HepG2 (cell line): ENCODE measurements at regions not wholly inside any gene's neighbourhood (a gene's known extent, or its start where the extent isn't known, plus 50 kb on each side); places are given as distances from the start of the nearest gene placed in this dataset.

ENCODE experiments used
- ATAC-seq: fragments of 200-7000 bp; cut with Tn5 transposase; 3 replicates; pipeline ENCODE4 v1.9.1; 2020; ENCODE audit warnings: mild to moderate bottlenecking, moderate library complexity
- BruUV-seq: library from RNA; stranded (reverse); fragments of 400-500 nt; replicated peaks from 2 replicates; lab custom pipeline; 2021; lab: Mats Ljungman, UMichigan
- CTCF ChIA-PET: fragments of 300-600 bp; formaldehyde crosslinking; extraction: SDS; loops from one replicate; lab custom pipeline; 2021; ENCODE audit warnings: low total read pairs, inconsistent platforms, low intra/inter-chr PET ratio; lab: Yijun Ruan, JAX
- POLR2A ChIA-PET: fragments of 350-600 bp; sonication (Branson Sonifier 250); formaldehyde crosslinking; loops from one replicate; lab custom pipeline; 2020; ENCODE audit warnings: antibody characterized with exemption, inconsistent platforms; lab: Yijun Ruan, JAX
- DNase-seq: peaks from one replicate; pipeline ENCODE4 v3.0.0-alpha.2; 2015; ENCODE audit warnings: low spot score
- FAIRE-seq: peaks from 3 replicates; lab custom pipeline; 2011; peaks lifted over from hg19 to GRCh38; lab: Jason Lieb, UNC
- H2AFZ ChIP-seq: one replicate; pipeline ENCODE4 v1.6.1; 2011; ENCODE audit warnings: low read length, inconsistent platforms
- H3K27ac ChIP-seq: fragments of 300-600 bp; 3 replicates; pipeline ENCODE4 v1.8.0; 2011; ENCODE audit warnings: mixed run types, mild to moderate bottlenecking, mixed read lengths, low read length, inconsistent platforms; ENCODE audit not compliant: insufficient read depth; ENCODE audit errors: extremely low read length
- H3K27me3 ChIP-seq, 2 experiments: fragments of 200-600 bp in 1 of 2; 2 replicates in 1 of 2; 3 replicates in 1 of 2; pipeline versions ENCODE4 v1.6.0 to v1.8.0; 2011; ENCODE audit warnings: low read length in 2 of 2, mild to moderate bottlenecking in 2 of 2, moderate library complexity in 2 of 2, inconsistent platforms in 1 of 2; ENCODE audit not compliant: insufficient read depth in 2 of 2, control insufficient read depth in 1 of 2
- H3K36me3 ChIP-seq, 2 experiments: fragments of 200-600 bp in 1 of 2; replicated peaks in 1 of 2; 2 replicates in 1 of 2; 3 replicates in 1 of 2; pipeline versions ENCODE4 v1.5.1 to v1.8.0; 2011; ENCODE audit warnings: low read length in 2 of 2, inconsistent platforms in 1 of 2; ENCODE audit not compliant: insufficient read depth in 2 of 2, control insufficient read depth in 1 of 2
- H3K4me1 ChIP-seq: 2 replicates; pipeline ENCODE4 v1.5.1; 2012; ENCODE audit warnings: low read length, inconsistent platforms; ENCODE audit not compliant: insufficient read depth
- H3K4me2 ChIP-seq: 2 replicates; pipeline ENCODE4 v1.6.0; 2011; ENCODE audit warnings: low read depth, low read length, inconsistent platforms
- H3K4me3 ChIP-seq, 3 experiments: fragments of 200-600 bp in 1 of 3; sonication (generic), shearing (Covaris generic) in 1 of 3; replicated peaks in 1 of 3; 2 replicates each; pipeline ENCODE4 v1.5.1; 2011 to 2016; ENCODE audit warnings: low read length in 3 of 3, inconsistent platforms in 2 of 3, low read depth in 2 of 3, mild to moderate bottlenecking in 2 of 3, control low read depth in 1 of 3, mixed read lengths in 1 of 3; ENCODE audit not compliant: insufficient read depth in 1 of 3
- H3K79me2 ChIP-seq: one replicate; pipeline ENCODE4 v1.6.1; 2011; ENCODE audit warnings: low read length, inconsistent platforms; ENCODE audit not compliant: insufficient read depth
- H3K9ac ChIP-seq: 2 replicates; pipeline ENCODE4 v1.6.0; 2011; ENCODE audit warnings: mild to moderate bottlenecking, low read depth, low read length, inconsistent platforms; ENCODE audit not compliant: insufficient read depth
- H3K9me3 ChIP-seq: 2 replicates; pipeline ENCODE4 v1.5.1; 2012; ENCODE audit warnings: mild to moderate bottlenecking, low read length
- H4K20me1 ChIP-seq: 2 replicates; pipeline ENCODE4 v1.6.0; 2011; ENCODE audit warnings: inconsistent platforms, mild to moderate bottlenecking, low read length, moderate library complexity; ENCODE audit not compliant: insufficient read depth
- HOXA9 ChIP-seq: sonication (generic); formaldehyde crosslinking; IDR thresholded peaks from 2 replicates; pipeline ENCODE4 v1.8.1; 2022; ENCODE audit warnings: missing genetic modification reagents, mild to moderate bottlenecking, moderate library complexity, borderline replicate concordance
- MAFF ChIP-seq: IDR thresholded peaks from 2 replicates; pipeline ENCODE4 v1.6.1; 2011; ENCODE audit warnings: low read depth, low read length, improper control_type of control experiment
- MAFK ChIP-seq, 2 experiments: IDR thresholded peaks in 1 of 2; conservative IDR thresholded peaks in 1 of 2; 2 replicates each; pipeline ENCODE4 v1.6.1; 2011; ENCODE audit warnings: improper control_type of control experiment in 2 of 2, low read length in 2 of 2
- ZNF513 ChIP-seq: sonication (generic); formaldehyde crosslinking; conservative IDR thresholded peaks from 2 replicates; pipeline ENCODE4 v1.5.0; 2020; ENCODE audit warnings: missing genetic modification reagents
- WGBS: methylation state at CpG from one replicate; pipeline ENCODE4 v1.1.6; 2017; ENCODE audit warnings: low lambda C conversion rate; 5-methylcytosine and 5-hydroxymethylcytosine counted together
- in situ Hi-C: cut with HindIII; loops from 2 replicates; pipeline ENCODE4 v1.10.0; 2017; ENCODE audit warnings: low pct_unique_long_range_greater_than_20kb; ENCODE audit not compliant: extremely low pct_ligation_motif_present
- intact Hi-C: fragments of 100-400 bp; cut with micrococcal nuclease; formaldehyde crosslinking; loops from one replicate; pipeline ENCODE4 v1.10.0; 2022; ENCODE audit not compliant: unreplicated experiment

GRCh38 chr6:90399970-90400369 lies 103.3 kb upstream of the BACH2 start:
- POLR2A ChIA-PET = no interaction called here
- CTCF ChIA-PET = no interaction called here
- ATAC-seq (no peak), FAIRE-seq (no peak), DNase-seq (no peak)
- Histone ChIP-seq H3K27me3 (peaks cover 0 to 22% of the 10 kb centered on the region in 2 experiments; a peak in 2 of 5 replicates), H2AFZ (no peak overlapping the region), H3K9ac (no peak overlapping the region), H3K4me1 (peaks cover 15% of the 10 kb centered on the region), H3K27ac (no peak overlapping the region), H3K79me2 (no peaks in the 10 kb centered on the region), H3K4me2 (no peak overlapping the region), H3K36me3 (no peaks in the 10 kb centered on the region), H4K20me1 (no peaks in the 10 kb centered on the region), H3K4me3 (no peak overlapping the region), H3K9me3 (no peaks in the 10 kb centered on the region)
- no peak for TF ChIP-seq HOXA9 (CRISPR knock-in tag)
- in situ Hi-C loops (no loop called here), intact Hi-C loops (no loop called here)
- BruUV-seq = no TSS peak
- 24% methylated on average over 7 of the region's 12 CpGs for WGBS

- Histone ChIP-seq H3K4me3 (no peak overlapping the region), H3K27me3 (peaks cover 0 to 22% of the 10 kb centered on the region in 2 experiments; a peak in 2 of 5 replicates), H3K79me2 (no peaks in the 10 kb centered on the region), H3K4me2 (no peak overlapping the region), H3K9ac (no peak overlapping the region), H4K20me1 (no peaks in the 10 kb centered on the region), H2AFZ (no peak overlapping the region), H3K9me3 (no peaks in the 10 kb centered on the region), H3K4me1 (no peaks in the 10 kb centered on the region), H3K27ac (no peak overlapping the region), H3K36me3 (no peaks in the 10 kb centered on the region)
- no peak for DNase-seq
- intact Hi-C loops (no loop called here), in situ Hi-C loops (no loop called here)
- CTCF ChIA-PET = no interaction called here
- BruUV-seq = no TSS peak
- no peak for ATAC-seq
- TF ChIP-seq ZNF513 (CRISPR knock-in tag) (no peak), MAFF (0 out of 2 replicates have a peak, but pooled peaks have one; percentile 8), MAFK (conservative IDR thresholded peaks at IDR 0.05 in 1 of 2, IDR thresholded peaks at IDR 0.05 in 1 of 2; ENCODE audit: low read length in 2 of 2) (0 out of 4 replicates have a peak, but pooled peaks of 1 of the 2 experiments have one; percentile 7)
- WGBS = 16% methylated on average over 5 of the region's 5 CpGs
- no peak for FAIRE-seq
- POLR2A ChIA-PET = no interaction called here
Measured at GRCh38 chr6:90397929-90398674, 101.5 kb upstream of the BACH2 start.
